ENCODE measurements at regions not wholly inside any gene's neighbourhood (a gene's known extent, or its start where the extent isn't known, plus 50 kb on each side); places are given as distances from the start of the nearest gene placed in this dataset.

DNA sequence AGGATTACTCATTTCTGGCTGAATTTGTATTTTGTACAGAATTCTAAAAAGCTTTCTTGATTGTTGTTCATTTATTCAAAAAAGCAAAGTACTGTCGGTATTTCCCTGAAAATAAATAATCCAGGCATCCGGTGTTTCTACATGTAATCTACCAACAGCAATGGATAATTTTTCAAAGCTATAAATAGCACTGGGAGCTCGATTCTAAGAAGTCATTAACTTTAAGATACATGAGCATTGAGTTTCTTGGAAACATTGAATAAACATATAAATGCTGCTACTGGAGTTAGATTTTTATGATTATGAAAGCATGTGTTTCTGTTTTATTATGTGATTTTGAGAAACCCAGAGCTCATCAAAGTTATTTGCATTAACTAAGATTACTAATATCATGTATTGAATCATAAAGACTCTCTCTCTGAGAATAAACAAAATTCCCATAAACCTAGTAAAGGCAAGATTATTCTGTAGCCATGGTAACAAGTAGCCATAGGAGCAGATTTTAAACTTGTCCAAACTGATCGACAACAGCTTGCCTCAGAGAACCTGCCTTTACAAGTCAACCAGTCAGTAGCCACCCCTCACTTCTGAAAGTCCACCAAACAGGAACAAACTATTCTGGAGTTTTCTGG is 197.0 kb downstream of the DRD1 start:
- no peak for DNase-seq (ENCODE audit: low read depth in 1 of 2, low spot score in 1 of 2)

GRCh38 chr5:175246242-175246888 is 197.6 kb downstream of the DRD1 start:
- no peak for DNase-seq (ENCODE audit: low read depth in 1 of 2, low spot score in 1 of 2)

DNA sequence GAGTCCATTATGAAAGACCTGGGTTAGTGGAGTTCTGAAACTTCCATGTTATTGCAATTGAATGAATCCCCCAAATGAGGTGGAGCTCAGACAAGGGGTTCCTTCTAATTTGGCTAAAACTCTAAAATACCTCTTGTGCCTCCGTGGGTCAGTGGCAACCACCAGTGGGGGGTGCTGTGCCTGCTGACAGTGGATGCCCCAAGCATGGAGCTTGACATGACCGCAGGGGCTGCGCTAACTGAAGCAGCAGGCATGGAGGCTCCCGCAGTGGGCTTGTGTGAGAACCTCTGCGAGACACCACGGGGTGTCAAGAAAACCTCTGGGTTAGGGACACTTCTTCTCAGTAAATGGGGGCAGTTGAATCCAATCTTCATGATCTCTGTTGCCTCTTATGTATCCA is 200.5 kb downstream of the DRD1 start:
- no peak for DNase-seq (ENCODE audit: low read depth in 1 of 2, low spot score in 1 of 2)

DNA sequence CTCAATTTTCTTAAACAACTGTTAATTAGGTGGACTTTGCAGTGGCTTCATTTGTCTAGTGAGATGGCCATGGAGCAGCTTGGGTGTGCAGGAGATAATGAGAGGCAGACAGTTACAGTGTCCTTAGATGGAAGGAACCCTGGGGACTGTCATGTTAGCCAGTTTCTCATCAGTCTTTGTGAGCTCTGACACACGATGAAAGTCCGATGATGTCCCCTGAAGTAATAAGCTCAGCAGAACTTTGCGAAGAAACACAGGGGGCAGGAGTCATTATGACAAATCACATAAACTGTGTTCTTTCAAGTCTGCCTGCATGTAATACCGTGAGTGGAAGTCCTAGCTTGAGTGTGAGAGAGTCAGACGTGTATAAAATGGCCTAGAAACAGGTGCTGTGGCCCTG is 201.8 kb downstream of the DRD1 start:
- DNase-seq (ENCODE audit: low read depth in 1 of 2, low spot score in 1 of 2), result no peak

DNA sequence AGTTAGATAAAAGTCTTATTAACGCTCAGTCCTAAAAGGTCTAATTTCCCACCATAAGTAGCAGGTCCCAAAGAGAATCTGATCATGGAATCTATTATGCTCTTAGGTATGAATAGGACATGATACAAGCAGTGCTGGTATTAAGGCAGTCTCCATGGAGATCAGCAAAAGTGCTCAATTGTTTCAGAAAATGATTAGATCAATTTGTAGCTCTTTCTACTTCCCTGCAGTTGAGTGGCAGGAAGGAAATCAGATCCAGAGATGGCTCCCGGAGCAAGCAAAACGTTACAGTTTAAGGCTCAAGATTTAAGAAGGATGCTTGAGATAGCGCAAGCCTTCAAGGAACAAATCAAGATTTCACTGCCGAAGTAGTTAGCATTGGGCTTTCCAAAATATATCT is 205.7 kb downstream of the DRD1 start:
- no peak for DNase-seq (ENCODE audit: low read depth in 1 of 2, low spot score in 1 of 2)

GRCh38 chr5:175236176-175236575 is 207.8 kb downstream of the DRD1 start:
- DNase-seq (ENCODE audit: low read depth in 1 of 2, low spot score in 1 of 2), result no peak

- no peak for DNase-seq (ENCODE audit: low read depth in 1 of 2, low spot score in 1 of 2)
These were observed 208.6 kb downstream of the DRD1 start for GRCh38 chr5:175235251-175235960.

GRCh38 chr5:175230299-175230698 is 213.7 kb downstream of the DRD1 start:
- no peak for DNase-seq (ENCODE audit: low read depth in 1 of 2, low spot score in 1 of 2)

DNA sequence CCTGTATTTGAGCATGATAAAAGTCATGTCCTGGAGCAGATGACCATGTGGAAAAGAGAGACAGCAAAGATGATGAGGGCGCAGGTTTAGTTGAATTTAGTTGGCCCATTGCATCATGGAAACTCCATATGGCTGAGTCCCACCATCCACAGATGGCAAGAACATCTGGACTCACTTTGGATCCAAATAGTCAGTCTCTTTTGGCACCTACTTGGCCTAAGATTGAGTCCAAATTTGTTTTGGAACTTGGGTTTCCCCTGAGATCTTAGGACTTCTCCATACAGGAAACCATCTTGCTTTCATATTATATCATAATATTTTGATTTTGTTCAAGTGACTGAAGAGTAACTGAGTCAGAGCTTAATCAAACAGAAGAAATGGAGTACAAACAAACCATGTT is 217.5 kb downstream of the DRD1 start:
- no peak for DNase-seq (ENCODE audit: low read depth in 1 of 2, low spot score in 1 of 2)

GRCh38 chr5:175223291-175223690 is 220.7 kb downstream of the DRD1 start:
- no peak for DNase-seq (ENCODE audit: low read depth in 1 of 2, low spot score in 1 of 2)

GRCh38 chr5:175222621-175223020 is 221.4 kb downstream of the DRD1 start:
- DNase-seq (ENCODE audit: low read depth in 1 of 2, low spot score in 1 of 2), result no peak

- DNase-seq (ENCODE audit: low read depth in 1 of 2, low spot score in 1 of 2), result no peak
These were observed 223.4 kb downstream of the DRD1 start for GRCh38 chr5:175220549-175220948.

DNA sequence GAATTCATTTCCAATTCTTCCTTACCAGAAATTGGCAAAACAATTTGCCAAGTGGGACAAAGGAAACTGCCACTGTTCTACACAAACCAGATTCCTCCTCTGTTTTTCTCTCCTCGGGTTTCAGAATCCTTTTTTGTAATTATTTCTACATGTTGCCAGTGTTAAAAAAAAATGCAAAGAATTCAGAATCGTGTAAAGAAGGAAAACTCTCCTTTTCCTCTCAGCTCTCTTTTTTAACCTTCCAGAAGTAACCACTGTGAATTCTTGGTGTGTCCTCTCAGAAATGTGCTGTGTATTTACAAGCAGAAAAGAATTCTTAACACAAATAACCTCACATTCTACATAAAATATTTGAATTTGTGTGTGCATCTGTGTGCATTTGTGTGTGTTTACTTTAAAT is 224.6 kb downstream of the DRD1 start:
- DNase-seq (ENCODE audit: low read depth in 1 of 2, low spot score in 1 of 2), result no peak

- no peak for DNase-seq (ENCODE audit: low read depth in 1 of 2, low spot score in 1 of 2)
These were observed 227.0 kb downstream of the DRD1 start for GRCh38 chr5:175216991-175217390.

DNA sequence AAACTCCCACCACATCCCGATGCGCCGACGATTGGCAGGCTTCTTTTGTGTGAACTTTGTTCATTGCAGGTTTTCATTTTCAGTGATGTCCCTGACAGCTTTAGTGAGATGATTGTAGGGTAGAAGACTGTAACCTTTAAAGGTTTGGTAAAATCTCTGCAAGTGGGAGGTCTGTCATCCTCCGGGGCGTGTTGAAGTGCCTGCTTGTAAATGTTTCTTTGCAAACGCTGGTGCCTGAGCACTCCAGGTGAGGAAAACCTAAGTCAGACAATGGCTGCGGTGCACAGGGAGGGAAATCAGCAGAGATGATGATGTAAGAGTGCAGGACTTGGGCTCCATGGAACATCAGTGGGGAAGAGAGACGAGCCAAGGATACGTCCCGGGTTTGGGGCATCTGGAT is 228.1 kb downstream of the DRD1 start:
- DNase-seq (ENCODE audit: low read depth in 1 of 2, low spot score in 1 of 2), result no peak

DNA sequence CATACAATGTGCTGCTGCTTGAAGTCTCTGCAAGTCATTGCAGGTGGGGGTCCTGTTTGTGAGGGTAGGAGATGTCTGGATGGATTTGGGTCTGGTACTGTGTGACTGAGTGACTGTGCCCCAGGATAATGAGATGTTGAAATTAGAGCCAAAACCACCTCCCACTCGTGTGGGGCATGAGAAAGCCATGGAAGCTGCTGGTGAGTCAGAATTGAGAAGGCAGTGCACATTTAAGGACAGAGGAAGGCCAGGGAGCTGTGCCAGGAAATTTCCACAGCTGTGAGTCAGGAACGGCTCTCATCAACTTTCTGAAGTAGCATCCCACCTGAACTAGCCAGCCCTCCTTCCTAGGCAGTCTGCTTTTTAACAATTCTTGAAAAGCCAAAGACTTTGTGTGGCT is 229.8 kb downstream of the DRD1 start:
- DNase-seq (ENCODE audit: low read depth in 1 of 2, low spot score in 1 of 2), result no peak

DNA sequence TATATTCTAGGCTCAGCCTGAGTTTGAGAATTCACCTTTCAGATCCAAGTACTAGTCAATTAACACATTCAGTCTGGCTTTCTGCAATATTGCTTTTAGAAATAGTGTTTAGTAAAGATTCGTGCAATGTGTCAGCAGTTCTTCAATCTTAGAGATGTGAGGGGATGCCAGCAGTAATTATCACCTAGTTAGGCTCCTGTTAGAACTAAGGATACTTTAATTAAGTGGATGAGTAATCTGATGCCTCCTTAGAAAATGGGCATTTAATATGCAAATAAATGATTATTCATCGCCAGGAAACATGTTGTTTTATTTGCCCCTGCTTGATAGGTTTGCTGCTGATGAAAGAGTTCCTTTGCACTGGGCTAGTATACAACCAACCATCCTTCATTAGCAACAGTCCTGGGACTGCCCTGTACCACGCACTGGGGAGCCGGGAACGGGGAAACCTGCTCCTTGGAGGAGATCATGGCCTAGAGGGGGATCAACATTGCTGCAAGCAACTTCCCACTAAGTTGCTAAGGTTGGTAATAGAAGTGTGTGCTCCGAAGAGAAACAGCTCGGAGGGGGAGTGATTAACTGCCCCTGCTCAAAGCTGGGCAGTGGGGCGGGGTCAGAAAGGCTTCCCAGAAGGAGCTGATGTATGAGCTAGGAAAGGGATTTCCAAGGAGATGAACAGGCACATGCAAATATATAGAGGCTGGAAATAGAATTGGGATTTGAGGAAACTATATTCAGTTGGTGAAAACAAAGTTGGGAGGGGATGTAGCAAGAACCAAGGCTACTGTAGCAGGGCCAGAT is 231.8 kb downstream of the DRD1 start:
- no peak for DNase-seq (ENCODE audit: low read depth in 1 of 2, low spot score in 1 of 2)

DNA sequence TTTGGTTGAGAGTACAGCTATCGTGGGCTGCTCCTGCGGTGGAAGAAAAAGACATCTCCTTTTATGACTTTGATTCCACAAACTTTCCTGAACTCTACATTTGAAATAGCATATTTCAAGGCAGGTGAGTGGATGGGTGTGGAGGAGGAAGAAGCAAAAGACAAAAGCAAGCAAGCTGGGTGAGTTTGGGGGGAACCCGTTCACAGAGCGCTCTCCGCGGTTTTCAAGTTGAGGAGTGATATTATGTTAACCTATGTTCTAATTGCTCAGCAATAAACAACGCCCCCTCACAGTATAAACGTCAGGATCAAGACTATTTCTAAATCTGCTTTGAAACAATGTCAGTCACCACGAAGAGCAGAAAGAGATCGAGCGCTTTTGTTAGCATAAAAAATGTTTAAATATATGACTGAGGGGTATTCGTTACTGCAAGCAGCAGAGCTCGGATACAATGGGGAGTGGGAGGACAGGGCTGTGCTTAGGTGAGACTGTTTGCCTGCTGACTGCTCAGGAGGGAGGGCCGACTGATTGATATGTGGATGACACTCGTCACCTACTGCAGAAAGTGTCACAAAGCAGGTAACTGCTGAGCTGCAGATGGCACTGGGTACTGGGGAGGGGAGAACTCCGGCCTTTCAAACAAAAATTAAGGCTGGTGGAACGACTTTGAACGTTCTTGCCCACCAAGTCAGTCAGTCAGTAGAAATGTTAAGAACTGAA is 236.5 kb downstream of the DRD1 start:
- no peak for DNase-seq (ENCODE audit: low read depth in 1 of 2, low spot score in 1 of 2)

DNA sequence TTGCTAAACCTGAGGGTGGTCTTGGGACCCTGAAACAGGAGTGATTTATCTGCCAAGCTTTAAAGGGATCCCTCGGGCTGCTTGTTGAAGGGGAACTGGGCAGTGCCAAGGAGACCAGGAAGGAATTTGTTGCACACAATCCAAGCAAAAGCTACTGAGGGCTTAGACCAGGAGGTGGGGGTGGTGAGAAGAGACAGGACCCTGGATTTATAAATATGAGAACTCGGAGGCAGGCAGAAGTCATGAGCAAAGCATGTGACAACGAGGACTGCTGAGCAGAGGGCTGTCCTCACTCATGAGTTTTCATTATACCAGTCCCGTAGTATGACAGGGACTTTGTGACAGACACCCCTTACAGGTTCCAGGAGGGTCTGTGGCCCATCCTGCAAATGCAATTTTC is 237.3 kb downstream of the DRD1 start:
- no peak for DNase-seq (ENCODE audit: low read depth in 1 of 2, low spot score in 1 of 2)

DNA sequence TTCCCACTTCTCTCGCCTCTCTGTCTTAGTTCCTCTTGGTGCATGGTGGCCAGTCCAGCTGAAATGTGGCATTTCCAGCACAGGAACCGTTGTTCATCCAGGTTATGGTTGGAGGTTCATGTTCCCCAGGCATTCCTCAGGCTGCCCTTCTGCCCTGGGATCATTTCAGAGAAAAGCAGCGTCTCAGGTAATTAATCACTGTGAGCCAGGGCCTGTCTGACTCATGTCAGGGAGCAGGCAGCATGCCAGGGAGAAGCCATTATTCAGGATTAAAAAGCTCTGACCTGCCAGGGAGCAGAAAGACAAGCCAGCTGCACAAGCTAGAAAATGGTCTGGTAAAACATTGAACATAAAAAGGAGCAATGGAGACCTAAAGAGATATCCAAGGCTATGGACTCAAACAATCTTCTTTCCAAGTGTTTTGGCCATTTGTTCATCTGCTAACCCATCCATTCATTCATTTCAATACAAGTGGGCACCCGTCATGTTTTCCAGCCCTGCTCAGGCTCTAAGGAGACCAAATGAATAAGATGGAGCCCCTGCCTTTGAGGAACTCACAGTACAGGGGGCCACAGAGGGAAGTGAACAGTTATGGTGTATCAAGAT is 241.4 kb downstream of the DRD1 start:
- no peak for DNase-seq (ENCODE audit: low read depth in 1 of 2, low spot score in 1 of 2)

GRCh38 chr5:175201393-175201792 is 242.6 kb downstream of the DRD1 start:
- DNase-seq (ENCODE audit: low read depth in 1 of 2, low spot score in 1 of 2), result no peak

Data from stimulated activated CD4-positive, alpha-beta T cell treated with anti-CD3 and anti-CD28 coated beads, Interleukin-15, amount 100 ng/mL, for 1 hour (primary cell).